H54 (cell line): ENCODE measurements at regions not wholly inside any gene's neighbourhood (a gene's known extent, or its start where the extent isn't known, plus 50 kb on each side); places are given as distances from the start of the nearest gene placed in this dataset.

Experiments used
- DNase-seq: peaks from one replicate; pipeline ENCODE4 v3.0.0; 2011; ENCODE audit warnings: low spot score, mixed read lengths; ENCODE audit not compliant: insufficient read length
- FAIRE-seq: peaks from 3 replicates; lab custom pipeline; 2011; peaks lifted over from hg19 to GRCh38; lab: Jason Lieb, UNC
- POLR2A ChIP-seq: IDR thresholded peaks from 2 replicates; pipeline ENCODE4 v1.6.1; 2011; ENCODE audit warnings: low read depth, mild to moderate bottlenecking, low read length

GRCh38 chr11:134752964-134753770 lies 341.1 kb upstream of the B3GAT1 start:
- TF ChIP-seq POLR2A, result no peak
- FAIRE-seq (no peak), DNase-seq (no peak)

- FAIRE-seq (no peak), DNase-seq (no peak)
- no peak for TF ChIP-seq POLR2A
These were observed 340.5 kb upstream of the B3GAT1 start for GRCh38 chr11:134752526-134752925.

- TF ChIP-seq POLR2A, result no peak
- FAIRE-seq, result no peak
- DNase-seq, result no peak
These were observed 339.7 kb upstream of the B3GAT1 start for GRCh38 chr11:134751766-134752165.

- no peak for TF ChIP-seq POLR2A
- DNase-seq, result no peak
- no peak for FAIRE-seq
These were observed 339.1 kb upstream of the B3GAT1 start for GRCh38 chr11:134751031-134751585.

- no peak for FAIRE-seq
These were observed 338.6 kb upstream of the B3GAT1 start for GRCh38 chr11:134750619-134751018.

GRCh38 chr11:134749040-134749839 lies 337.2 kb upstream of the B3GAT1 start:
- FAIRE-seq (no peak), DNase-seq (no peak)
- no peak for TF ChIP-seq POLR2A

More at GRCh38 chr11:134750619-134751018, 338.6 kb upstream of the B3GAT1 start:
- DNase-seq, result no peak
- no peak for TF ChIP-seq POLR2A

- FAIRE-seq, result no peak
- DNase-seq, result no peak
- no peak for TF ChIP-seq POLR2A
These were observed 334.6 kb upstream of the B3GAT1 start for GRCh38 chr11:134746609-134747008.

- no peak for TF ChIP-seq POLR2A
- FAIRE-seq, result no peak
- DNase-seq, result no peak
These were observed 333.4 kb upstream of the B3GAT1 start for GRCh38 chr11:134745456-134745855.

GRCh38 chr11:134743820-134744195 lies 331.8 kb upstream of the B3GAT1 start:
- no peak for FAIRE-seq
- no peak for TF ChIP-seq POLR2A
- DNase-seq, result no peak

GRCh38 chr11:134742956-134743819 lies 331.1 kb upstream of the B3GAT1 start:
- FAIRE-seq (no peak), DNase-seq (no peak)
- TF ChIP-seq POLR2A, result no peak

- TF ChIP-seq POLR2A, result no peak
- FAIRE-seq, result no peak
These were observed 330.2 kb upstream of the B3GAT1 start for GRCh38 chr11:134742224-134742612.

GRCh38 chr11:134741453-134742223 lies 329.6 kb upstream of the B3GAT1 start:
- DNase-seq (no peak), FAIRE-seq (no peak)
- no peak for TF ChIP-seq POLR2A

More at GRCh38 chr11:134742224-134742612, 330.2 kb upstream of the B3GAT1 start:
- no peak for DNase-seq

- no peak for FAIRE-seq
- no peak for TF ChIP-seq POLR2A
- DNase-seq, result no peak
These were observed 328.7 kb upstream of the B3GAT1 start for GRCh38 chr11:134740590-134741261.
